HG03135 (cell line): ENCODE measurements at regions not wholly inside any gene's neighbourhood (a gene's known extent, or its start where the extent isn't known, plus 50 kb on each side); places are given as distances from the start of the nearest gene placed in this dataset.

Source experiments
- ATAC-seq: cut with Tn5 transposase; IDR thresholded peaks from one replicate; pipeline ENCODE4 v1.9.1; 2021; ENCODE audit warnings: mild to moderate bottlenecking, moderate library complexity; ENCODE audit not compliant: unreplicated experiment

DNA sequence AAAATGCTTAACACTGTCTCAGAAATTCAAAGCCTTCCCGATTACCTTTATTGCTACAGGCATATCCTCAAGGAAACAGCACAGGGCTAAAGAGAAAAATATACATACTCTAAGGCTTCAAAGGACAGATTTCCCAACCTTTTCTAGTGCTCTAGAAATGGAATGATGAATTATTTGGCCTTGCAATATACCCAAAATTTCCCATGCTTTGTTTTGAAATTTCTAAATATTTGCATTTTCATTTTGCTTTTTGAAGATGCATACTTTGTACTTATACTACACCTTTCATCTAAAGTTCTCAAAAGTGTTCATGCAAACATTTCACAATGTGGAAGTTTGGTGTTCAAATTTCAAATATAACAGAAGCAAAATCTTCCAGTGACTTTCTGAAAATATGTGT is 312.7 kb upstream of the PDE4D start:
- no peak for ATAC-seq

DNA sequence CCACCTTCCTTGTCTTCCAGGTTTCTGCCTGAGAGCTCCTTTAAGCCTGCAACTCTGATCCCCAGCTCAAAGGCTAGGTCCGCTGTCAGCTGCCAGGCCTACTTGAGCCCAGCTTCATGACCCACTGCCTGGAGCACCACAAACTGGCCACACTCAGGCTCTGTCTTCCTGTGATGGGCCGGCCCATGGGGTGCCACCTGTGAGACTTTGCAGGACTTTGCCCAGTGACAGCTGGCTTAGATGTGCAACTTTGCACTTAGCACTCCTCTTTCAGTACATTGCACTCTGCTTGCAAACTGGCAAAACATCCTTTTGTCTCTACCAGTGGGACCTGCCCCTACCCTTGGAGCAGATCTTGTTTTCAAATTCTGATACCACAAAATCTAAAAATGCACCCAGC is 311.5 kb upstream of the PDE4D start:
- no peak for ATAC-seq

DNA sequence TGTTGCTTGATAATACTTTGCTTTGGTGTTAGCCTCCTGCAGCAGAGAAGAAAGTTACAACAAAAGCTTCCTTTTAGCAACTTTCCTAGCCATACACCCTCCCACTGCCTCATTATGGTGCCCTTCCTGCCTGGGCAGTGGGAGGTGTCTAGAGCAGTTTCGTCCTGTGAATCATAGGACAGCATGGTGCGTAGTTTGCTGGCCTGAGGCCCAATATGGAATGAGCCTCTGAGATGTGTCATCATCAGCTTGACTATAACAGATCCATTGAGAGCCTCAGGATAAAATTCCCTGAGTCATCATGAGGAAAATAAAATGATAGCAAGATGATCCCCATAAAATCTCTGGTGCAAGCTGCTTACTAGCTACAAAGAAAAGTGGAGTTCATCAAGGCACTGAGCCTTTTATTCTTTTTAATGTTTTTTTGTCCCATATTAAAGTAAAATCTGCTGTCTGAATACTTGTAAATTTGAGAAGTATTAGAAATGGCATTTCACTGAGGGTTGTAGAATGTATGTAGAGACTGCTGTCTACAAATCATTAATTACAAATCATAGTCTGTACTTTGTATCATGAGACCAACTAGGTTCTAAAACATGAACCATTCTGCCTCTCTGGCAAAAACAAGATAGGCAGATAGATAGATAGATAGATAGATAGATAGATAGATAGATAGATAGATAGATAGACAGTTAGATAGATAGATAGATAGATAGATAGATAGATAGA is 303.0 kb upstream of the PDE4D start:
- no peak for ATAC-seq

DNA sequence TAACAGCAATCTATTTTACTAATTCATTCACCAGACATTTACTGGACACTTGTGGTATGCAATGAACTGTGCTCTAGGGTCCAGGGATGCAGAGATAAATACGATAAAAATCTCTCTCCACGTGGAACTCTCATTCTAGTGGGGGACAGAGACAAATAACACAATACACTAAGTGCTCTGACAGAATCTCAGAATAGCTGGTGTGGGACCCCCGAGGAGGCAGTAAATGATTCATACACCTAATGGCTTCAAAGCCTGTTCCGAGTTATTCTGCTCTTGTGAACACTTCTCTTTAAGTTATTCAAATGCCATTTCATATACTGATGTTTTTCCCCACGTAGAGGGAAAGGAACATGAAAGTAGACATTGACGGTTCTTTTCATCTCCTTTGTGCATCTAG is 302.0 kb upstream of the PDE4D start:
- ATAC-seq, result no peak

DNA sequence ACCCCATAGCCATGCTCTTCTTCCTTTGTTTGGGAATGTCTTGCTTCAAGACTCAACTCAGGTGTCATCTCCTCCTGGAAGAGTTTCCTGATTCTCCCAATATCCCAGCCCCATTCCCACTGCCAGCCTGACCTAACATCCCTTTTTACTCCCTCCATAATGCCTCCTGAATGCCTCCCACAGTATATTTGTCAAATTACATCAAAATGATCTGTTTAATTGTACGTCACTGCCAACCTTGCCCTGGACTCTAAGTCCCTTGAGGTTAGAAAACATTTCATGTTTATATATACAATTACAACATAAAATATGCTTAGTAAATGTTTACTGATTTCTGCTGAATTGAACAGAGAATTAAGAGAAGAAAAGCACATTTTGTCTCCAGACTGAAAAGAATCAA is 301.6 kb upstream of the PDE4D start:
- no peak for ATAC-seq

DNA sequence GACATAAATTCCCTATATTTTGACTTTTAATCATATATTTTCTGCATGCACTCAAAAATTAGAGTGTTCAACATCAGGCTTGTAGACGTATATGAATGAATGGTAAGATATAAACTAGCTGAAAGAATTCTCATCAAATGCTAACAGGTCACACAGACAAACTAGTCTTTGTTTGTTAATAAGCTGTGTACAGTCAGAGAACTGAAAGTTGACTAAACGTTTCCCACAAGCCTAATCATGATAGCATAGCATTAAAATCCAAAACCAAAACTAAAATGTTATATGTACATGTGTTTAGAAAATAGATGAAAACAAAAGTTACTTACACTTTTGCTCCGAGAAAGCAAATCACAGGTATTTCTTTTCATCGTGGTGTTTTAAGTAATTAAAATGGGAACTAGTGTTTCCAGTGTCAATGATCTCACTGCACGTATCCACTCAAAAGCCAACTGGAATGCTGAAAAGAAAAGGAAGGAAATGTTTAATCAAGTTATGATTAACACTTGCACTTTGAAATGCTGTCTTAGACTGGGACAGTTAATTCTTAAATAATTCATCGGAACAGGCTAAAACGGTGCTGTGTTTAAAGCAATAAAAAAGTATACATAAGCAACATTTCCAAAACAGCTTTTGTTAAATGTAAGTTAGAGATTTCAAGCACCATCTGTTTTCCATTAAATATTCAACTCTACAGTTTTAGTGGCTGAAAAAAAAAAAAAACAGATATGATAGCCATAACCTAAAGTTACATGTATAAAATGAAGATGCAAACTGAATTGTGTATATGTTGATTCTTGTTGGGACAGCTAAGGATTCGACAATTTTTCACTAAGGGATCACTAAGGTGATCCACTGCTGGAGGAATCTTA is 291.9 kb upstream of the PDE4D start:
- no peak for ATAC-seq

DNA sequence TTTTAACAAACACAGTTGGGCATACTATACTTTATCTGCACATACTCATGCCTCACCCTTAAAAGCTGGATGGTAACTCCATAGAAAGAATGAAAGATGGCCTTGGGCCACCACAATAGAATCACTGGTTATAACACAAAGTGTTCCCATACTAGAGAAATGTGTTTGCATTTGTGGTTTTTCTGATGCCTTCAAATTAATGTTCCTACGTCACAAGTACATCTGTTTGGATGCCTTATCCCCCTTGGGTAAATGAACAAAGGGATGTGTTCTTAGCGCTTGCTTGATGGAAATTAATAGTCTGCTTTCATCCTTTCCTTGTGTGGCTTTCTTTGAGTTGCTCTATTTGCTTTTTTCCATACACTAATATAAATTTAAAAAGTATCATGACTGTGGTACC is 291.1 kb upstream of the PDE4D start:
- no peak for ATAC-seq

DNA sequence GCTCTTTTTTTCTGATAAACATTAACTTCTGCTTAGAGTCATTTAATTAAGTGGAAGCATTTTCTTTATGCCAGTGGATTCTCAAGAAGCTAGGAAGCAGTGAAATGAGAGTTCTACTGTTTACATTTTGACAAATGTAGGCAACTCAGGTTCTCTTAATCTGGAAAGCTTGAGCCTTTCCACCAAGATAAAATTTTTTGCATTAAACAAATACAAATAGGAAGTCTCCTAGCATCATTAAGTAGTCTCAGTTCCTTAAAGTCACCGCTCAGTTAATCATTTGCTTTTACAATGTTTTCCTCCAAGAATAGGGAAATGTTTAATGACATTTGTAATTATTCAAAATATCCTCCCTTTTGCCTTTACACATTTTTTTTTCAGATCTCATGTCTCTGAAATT is 290.4 kb upstream of the PDE4D start:
- no peak for ATAC-seq

DNA sequence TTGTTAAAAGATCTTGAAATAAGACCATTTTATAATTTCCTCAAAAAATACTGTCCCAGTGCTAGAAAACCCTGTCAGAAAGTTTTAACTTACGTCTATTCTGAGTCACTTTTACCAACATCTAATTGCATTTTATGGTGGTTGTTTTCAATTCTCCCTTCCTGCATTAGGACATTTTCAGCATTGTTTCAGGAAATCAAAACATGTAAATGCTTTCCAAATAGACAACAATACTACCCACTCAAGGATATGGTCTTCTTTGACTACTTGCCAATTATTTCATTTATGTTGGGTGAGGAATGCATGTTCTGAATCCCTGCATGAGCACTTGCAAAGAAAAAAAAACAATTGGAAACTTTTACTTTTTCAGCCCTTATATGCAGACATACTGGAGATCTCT is 284.6 kb upstream of the PDE4D start:
- ATAC-seq, result no peak

DNA sequence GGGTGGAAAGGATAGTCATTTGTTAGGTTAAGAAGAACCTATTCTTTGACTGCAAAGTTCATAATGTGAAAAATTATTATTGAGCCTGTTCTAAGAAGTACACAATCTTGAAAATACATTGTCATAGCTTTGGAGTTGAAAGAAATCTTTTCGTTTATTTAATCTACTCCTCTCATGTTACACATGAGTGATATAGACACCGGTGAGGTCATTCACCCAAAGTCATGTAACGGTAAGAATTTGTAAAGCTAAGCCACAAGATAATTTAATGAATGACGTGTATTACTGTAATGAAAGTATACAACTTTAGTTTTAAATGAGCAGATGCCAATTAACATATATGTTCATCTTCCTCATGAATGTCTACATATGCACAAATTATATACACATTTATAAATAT is 284.1 kb upstream of the PDE4D start:
- ATAC-seq, result no peak

DNA sequence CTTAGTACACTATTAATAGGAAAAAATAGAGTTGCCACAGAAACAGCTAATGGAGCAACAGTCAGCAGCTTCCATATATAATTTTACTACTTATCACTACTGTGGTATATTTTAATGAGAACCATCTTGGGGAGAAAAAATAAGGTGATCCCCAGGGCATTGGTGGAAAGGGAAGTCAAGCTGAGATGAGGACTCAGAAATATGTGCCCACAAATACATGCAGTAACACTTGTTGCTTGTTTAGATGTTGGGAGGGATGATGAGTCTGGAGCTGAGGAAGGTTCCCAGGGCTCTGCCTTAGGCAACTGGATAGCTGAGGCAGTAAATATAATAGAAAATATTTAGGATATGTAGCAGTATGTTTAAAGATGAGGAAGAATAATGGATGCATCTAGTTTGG is 280.1 kb upstream of the PDE4D start:
- ATAC-seq, result no peak

DNA sequence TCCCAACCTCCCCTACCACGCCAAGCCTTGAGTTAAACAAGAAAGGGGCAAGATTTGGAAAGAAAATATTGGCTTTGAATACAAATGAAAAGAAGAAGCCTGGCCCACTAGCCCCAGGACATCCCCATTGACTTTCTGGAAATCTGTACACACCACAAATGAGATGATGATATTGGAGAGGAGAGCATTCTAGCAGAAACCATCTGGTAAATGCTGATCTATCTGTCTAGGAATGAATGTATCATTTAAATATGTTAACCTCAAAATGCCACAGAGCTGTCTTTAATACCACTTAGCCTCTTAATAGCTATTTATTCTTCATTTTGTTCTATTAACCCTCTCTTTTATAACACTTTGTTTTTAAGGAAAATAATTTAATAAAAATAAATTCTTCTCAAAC is 270.2 kb upstream of the PDE4D start:
- no peak for ATAC-seq

DNA sequence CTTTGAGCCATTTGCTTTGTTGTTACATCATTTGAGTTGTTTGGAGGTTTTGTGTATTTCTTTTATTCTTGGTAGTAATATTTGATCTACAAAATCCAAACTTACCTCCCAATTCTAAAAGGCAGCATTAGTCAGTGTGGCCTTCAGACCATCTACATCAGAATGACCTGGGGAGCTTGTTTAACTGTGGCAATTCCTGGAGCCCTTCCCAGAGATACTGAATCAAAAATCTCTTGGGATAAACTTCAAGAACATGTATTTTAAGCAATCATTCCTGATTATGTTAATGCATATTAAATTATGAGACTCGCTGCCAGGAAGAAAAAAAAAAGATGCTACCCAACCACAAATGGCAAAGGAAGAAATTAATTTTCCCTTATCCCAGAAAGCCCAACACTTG is 268.9 kb upstream of the PDE4D start:
- ATAC-seq, result no peak

DNA sequence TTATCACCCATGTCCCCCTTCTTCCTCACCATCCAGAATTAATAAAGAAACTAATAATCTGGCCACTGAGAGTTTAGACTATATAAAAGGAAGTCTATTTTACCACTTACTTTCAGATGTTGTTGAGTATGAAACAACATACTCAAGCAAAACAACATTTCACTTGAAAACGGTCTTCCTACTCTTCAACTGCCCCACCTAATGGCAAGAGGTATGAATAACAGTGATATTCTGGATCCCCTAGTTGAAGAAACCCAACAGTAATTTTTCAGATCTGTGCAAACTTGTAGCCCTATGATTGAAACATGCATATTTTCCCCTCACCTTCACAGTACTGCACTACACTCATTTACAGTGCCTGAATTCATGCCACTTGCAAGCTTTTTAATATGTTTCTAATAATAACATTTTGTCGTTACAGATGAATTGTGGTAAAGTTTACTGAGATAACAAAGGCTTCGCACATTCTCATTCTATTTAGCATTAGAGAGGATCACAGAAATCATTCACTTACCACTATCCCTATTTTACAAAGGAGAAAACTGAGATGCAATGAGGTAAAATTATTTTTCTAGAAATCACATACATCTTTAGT is 267.9 kb upstream of the PDE4D start:
- no peak for ATAC-seq

DNA sequence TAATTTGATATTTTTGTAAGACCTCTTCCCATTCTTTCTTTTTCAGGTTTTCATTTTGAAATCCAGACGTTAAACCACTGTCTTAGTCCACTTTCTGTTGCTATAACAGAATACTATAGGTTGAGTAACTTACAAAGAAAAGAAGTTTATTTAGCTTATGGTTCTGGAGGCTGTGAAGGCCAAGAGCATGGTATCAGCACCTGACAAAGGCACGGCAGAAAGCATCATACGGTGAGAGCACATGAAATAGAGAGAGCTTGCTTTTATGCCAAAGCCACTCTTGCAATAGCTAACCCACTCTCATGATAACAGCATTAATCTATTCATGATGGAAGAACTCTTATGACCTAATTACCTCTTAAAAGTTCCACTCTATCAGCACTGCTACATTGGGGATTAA is 255.6 kb upstream of the PDE4D start:
- no peak for ATAC-seq

DNA sequence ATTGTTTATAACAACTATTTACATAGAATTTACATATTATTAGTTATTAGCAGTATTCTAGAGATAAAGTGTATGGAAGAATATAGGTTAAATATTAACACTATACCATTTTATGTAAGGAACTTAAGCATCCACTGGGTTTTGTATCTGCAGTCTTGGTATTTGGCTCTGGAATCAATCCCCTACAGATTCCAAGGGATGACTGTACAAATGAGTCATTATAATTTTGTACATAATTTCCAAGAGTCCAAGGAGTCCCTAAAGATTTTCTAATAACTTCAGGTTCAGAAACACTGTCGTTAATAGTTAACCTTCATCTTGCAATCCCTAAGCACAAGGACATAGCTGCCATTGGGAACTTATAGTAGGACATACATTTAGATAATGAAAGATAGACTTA is 254.8 kb upstream of the PDE4D start:
- ATAC-seq, result no peak

DNA sequence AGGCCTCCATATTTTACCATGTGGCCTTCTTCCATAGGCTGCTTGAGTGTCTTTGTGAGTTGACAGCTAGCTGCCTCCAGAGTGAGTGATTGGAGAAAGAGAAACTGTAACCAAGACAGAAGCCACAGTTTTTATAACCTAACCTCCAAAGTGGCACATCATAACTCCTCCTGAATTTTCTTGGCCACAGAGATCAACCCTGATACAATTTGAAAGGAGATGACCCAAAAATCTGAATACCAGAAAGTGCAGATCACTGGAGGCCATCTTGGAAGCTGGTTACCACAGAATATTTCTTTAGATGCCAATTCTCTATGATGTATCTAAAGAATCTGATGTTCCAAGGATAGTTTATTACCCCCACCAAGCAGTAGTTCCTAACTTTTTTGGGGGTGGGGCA is 254.3 kb upstream of the PDE4D start:
- ATAC-seq, result no peak

DNA sequence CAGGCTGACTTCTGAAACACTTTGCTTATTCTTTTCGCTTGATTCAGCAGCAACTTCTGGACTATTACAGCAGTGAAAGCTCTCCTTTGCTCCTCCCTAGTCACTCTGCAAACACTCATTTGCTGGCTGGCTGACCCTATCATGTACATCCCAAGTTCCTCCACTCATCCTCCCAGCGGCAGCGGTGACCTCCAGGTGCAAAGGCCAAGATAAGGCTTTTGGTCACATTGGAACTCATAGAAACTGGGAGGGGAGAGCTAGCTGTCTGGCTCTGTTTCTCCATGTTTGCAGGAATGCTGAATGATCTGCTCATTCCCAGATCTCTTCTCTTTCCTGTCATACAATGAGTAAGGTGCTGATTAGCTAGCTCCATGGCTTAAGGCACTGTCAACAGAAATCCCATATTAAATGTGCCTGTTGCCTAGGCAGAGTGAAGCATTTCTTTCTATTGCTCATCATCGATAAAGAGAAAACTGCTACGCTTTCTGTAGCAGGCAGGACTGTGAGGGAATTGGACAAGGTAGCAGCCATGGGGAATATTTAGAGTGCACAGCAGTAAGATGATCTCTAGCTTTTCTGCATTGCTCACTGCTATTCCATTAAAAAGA is 250.5 kb upstream of the PDE4D start:
- ATAC-seq, result no peak

DNA sequence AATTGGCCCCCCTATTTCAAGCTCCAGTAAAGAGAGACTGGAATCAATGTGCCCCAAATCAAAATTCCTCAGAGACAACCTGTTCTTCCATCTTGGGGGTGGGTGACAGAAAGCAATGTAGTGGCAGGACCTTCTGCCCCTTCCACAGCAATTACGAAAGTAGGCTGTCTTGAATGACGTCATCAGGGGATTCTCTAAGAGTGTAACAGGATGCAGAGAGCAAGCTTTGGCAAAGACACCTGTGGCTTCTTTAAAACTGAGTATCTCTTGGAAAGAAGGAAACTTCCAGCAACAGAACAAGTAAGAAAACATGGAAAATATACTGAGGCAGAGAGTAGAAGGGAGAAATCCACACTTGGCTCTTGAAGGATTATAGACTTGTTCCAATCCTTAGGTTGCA is 247.6 kb upstream of the PDE4D start:
- no peak for ATAC-seq

DNA sequence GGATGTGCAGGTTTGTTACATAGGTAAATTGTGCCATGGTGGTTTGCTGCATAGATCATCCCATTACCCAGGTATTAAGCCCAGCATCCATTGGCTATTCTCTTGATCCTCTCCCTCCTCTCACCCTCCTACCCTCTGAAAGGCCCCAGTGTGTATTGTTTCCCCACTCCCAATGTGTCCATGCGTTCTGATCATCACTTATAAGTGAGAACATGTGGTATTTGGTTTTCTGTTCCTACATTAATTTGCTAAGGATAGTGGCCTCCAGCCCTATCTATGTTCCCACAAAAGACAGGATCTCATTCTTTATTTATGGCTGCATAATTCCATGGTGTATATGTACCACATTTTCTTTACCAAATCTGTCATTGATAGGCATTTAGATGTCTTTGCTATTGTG is 243.3 kb upstream of the PDE4D start:
- no peak for ATAC-seq

DNA sequence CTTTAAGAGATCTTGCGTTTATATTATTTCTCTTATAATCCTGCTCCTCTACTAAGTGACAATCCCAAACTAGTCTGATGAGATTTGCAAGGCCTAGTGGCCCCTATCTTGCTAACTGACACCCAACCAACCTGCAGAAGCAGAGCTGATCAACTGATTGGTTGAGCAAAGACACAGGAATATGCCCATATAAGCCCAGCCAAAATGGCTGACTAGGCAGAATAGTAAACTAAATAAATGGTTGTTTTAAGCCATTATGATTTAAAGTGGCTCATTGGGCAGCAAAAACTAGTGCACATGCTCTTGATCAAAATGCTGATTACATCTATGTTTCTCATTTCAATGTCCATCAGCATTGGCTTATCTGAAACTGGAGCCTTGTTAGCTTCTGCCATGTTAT is 238.0 kb upstream of the PDE4D start:
- ATAC-seq, result no peak

DNA sequence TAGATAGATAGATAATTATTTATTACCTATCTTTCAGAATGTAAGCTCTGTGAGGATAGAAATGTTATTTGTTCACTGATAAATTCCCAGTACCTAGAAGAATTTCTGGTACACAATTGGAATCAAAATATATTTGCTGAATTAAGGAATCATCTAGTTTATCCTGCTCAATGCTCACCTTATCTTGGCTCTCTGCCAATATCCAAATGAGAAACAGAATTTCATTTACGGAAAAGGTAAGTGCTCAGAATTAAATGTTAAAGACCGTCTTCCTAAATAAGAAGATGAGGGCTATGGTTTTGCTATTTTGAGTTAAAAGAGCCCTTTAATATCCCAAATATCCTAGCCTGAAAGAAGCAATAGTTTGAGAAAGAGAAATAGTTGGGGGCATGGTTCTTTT is 232.1 kb upstream of the PDE4D start:
- ATAC-seq, result no peak
